Spleen (tissue), 7 donors: ENCODE measurements at regions not wholly inside any gene's neighbourhood (a gene's known extent, or its start where the extent isn't known, plus 50 kb on each side); places are given as distances from the start of the nearest gene placed in this dataset.

Experiments
- POLR2A ChIP-seq, 3 donors: fragments of 450-650 bp; IDR thresholded peaks; one replicate each; pipeline ENCODE4 v1.5.1; 2017; ENCODE audit warnings: antibody characterized with exemption in 3 of 3, mild to moderate bottlenecking in 1 of 3
- POLR2AphosphoS5 ChIP-seq, 3 donors: sonication (generic); formaldehyde crosslinking; IDR thresholded peaks; one replicate each; pipeline ENCODE4 v1.5.1; 2017; ENCODE audit warnings: antibody characterized with exemption in 3 of 3
- TF ChIP-seq, protein P1 (sequence below), 11 experiments: fragments of 200-600 bp in 7 of 11; fragments of 450-650 bp in 4 of 11; sonication (generic) in 4 of 11; IDR thresholded peaks in 8 of 11; conservative IDR thresholded peaks in 3 of 11; 1 replicate in 7 of 11; 2 replicates in 4 of 11; pipeline versions ENCODE4 v1.4.0 to v1.8.0; 2016 to 2021; ENCODE audit warnings: antibody characterized with exemption in 11 of 11, inconsistent platforms in 4 of 11, mild to moderate bottlenecking in 1 of 11
- donor health status: DM: no; HTN: no; CAD: no; lungs with moderate emphysema.
- donor health status: DM: no; HTN: no; CAD: no.
- donor health status: DM: no; HTN: no; CAD: no.

DNA sequence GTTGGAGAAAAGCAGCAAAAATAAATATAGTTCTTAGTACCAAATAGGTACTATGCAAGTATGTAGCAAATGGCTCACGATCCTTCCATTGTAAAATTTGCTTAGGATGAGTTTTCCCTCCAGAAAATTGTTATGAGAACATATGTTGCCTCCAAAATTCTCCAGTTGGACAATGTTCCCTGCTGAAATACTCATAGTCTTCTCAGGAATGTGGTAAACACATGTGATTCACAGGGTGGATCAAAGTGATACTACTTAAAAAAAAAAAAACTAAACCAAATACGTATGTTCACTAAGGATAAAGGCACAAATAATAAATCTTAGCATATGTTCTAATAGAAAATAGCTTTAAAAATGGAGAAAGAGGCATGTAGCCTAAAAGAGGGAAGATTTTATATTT is 84.3 kb upstream of the ZNF385D start:
- TF ChIP-seq, protein P1, sequence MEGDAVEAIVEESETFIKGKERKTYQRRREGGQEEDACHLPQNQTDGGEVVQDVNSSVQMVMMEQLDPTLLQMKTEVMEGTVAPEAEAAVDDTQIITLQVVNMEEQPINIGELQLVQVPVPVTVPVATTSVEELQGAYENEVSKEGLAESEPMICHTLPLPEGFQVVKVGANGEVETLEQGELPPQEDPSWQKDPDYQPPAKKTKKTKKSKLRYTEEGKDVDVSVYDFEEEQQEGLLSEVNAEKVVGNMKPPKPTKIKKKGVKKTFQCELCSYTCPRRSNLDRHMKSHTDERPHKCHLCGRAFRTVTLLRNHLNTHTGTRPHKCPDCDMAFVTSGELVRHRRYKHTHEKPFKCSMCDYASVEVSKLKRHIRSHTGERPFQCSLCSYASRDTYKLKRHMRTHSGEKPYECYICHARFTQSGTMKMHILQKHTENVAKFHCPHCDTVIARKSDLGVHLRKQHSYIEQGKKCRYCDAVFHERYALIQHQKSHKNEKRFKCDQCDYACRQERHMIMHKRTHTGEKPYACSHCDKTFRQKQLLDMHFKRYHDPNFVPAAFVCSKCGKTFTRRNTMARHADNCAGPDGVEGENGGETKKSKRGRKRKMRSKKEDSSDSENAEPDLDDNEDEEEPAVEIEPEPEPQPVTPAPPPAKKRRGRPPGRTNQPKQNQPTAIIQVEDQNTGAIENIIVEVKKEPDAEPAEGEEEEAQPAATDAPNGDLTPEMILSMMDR (IDR thresholded peaks at IDR 0.05 in 8 of 11, conservative IDR thresholded peaks at IDR 0.05 in 3 of 11) = no peak
- TF ChIP-seq POLR2AphosphoS5 (IDR thresholded peaks at IDR 0.05) (no peak), POLR2A (IDR thresholded peaks at IDR 0.05) (no peak)
